ENCODE measurements at regions not wholly inside any gene's neighbourhood (a gene's known extent, or its start where the extent isn't known, plus 50 kb on each side); places are given as distances from the start of the nearest gene placed in this dataset.
"Not testable (repeated sequence)": the region's sequence is repeated elsewhere in the genome, so short reads cannot be mapped to it uniquely, and the experiment has no call there.

DNA sequence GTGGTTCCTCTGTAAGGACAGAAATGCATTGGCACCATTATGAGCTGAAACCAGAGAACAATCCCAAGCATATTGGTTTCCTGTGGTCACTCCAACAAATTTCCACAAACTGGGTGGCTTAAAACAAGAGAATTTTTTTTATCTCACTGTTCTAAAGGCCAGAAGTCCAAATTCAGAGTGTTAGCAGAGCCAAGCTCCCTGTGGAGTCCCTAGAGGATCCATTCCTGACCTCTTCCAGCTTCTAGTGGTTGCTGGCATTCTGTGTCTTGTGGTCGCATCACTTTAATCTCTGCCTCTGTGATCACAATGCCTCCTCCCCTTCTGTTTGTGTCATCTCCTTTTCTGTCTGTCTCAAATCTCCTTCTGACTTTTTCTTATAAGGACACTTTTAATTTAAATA lies 380.3 kb downstream of the NYAP2 start:
- no peak for DNase-seq

DNA sequence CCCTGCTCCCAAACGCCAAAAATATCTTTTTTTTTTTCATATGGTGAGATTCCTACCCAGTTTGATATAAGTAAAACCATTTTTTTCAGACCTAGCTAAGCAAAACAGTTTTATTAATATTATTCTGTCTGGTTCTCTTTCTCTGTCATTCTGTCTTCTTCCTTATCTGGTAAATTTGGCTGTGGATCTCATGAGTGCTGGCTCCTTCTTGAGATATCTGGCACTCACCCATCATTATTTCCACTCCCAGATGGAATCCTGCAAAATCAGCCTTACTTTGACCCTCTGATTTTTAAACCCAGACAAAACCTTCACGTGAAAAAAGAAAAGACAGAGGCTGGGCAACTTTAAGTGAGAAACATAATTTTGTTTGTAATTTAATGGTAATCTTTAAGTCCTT lies 373.6 kb downstream of the NYAP2 start:
- no peak for DNase-seq

DNA sequence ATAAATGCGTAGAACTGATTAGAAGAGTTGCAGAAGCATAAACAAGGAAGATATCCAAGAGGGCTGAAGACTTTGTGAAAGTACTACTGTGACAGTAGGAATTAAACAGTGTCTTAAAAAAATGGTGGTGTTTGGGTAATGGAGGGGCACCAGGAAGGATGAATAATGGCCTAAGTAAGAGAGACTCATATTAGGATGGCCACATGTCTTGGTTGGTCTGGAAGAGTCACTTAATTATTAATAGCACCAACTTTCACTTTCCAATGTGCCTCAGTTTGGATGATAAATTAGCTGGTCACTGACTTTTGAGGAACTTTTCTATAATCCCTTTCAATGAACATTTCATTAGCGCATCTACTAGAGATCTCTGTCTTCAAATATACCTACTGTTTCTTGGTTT lies 372.2 kb downstream of the NYAP2 start:
- DNase-seq = no peak

DNA sequence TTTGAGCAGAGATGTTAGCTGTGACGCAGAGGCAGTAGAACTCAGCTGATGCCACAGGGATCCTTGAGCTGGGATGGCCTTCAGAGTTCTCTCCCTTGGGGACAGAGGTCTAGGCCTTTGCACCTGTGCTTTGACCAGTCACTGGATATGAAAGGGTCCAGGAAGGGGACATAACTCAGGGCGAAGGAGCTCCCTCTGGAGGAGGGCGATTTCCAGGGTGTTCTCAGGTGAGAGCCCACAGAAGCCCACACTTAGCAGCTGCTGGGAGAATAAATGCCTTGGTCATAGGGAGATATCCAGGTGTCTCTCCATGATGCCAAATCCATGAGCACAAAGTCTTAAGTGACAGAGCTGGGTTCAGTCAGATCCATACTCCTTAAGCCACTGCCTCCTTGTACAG lies 369.2 kb downstream of the NYAP2 start:
- DNase-seq = no peak

DNA sequence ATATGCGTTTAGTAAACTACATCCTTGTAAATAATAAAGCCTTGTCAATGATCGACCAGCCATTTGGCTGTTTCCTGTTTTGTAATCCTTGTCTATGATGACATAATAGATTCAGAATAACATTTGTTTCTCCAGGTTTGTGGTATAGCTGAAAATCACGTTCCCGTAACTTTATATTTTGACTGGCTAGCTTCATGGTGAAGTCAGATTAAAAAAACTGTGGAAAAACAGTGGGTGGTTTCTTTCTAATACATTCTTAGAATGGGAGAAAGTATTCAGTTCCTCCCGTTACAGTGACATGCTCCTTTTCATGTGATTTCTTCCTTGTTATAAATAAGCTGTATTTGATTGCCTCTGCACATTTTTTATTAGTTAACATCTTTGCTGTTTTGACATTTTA lies 366.9 kb downstream of the NYAP2 start:
- DNase-seq = no peak

DNA sequence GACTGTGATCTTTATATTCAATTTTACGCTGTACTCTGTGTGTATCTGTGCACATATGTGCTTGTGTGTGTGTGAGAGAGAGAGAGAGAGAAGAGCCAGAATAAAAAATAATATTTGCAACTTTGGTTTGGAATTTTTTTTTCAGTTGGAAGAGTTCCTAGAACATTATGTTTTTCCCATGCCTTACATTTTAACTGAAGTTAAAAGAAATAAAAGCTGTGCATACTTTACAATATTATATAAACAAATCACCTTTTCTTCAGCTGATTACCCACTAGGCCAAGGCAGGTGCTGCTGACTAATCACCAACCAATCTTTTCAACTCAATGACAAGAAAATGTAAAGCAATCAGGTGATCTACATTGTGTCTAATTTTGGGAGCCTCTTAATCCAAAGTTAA lies 366.3 kb downstream of the NYAP2 start:
- no peak for DNase-seq

DNA sequence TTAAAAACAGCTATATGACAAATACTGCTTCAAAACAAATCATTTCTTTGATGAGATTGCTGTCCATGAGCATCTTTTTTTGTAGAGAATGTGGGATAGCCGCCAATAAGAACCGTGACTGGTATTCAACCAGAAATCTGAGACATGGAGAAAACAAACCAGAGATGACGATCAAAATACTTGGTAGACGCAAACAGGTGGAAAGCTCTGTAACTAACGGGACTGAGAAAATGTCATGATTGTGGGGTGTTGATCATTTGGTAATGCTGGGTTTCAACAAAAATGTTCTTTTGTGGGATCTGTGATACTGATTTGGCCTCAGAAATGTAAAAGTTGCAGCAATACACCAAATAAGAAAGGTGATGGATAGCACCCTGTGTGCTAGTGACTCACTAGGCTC lies 364.8 kb downstream of the NYAP2 start:
- no peak for DNase-seq

DNA sequence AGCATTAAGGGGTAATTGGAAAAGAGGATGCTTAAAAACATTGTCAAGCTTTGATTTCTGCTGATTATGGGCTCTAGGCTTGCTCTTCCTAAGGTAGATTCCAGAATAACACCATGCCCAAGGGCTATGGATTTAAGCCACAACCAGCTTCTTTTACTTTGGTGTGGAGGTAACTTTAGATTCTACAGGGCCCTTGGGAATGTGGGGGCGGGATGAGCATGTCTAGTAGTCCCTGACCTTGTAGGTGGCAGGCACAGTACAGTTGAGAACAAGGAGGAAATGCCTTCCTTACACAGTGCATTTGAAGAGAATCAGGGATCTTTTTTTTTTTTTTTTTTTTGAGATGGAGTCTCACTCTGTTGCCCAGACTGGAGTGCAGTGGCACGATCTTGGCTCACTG lies 364.2 kb downstream of the NYAP2 start:
- no peak for DNase-seq

DNA sequence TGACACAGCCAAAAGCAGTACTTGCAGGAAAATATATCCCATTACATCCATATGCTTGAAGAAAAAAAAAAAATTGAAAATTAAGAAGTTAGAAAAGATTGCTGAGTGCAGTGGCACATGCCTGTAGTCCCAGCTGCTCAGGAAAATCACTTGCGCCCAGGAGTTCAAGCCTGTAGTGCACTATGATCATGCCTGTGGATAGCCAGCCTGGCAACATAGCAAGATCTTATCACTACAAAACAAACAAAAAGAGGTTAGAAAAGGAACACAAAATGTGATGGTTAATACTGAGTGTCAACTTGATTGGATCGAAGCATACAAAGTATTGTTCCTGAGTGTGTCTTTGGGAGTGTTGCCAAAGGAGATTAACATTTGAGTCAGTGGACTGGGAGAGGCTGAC lies 361.9 kb downstream of the NYAP2 start:
- no peak for DNase-seq

DNA sequence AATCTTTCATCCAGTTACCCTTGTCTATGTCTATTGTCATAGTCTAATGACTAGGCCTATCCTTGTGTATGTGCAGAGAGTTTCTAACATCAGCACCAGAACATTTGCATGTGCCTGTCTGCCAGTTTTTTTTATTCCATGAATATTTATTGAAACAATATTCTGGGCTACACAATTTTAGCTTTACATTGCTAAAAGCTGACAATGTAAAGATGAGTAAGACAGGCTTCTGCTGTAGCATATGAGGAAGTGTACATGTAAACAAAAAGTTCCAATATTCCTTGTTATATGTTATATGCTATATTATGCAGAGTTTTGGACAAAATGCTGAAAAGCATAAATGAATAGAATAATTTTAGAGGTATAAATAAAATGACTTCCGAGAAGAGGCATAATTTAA lies 357.7 kb downstream of the NYAP2 start:
- DNase-seq = no peak

DNA sequence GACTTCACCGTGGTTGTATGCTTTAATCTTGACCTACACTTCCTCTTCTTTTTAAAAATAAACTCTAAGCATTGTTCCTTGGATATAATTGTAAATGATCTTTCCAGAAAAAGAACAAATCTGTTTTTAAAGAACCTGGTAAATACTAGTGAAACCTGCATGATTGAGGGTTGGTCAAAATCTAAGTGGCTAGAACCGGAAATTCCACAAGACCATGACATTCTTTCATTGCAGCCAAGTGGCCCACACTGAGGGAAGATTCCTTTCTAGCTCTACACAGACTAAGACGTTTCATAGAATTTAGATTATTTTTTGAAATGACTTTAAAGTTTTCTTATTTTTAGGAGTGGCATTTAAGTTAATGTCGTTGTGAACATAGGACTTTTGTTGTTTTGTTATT lies 356.7 kb downstream of the NYAP2 start:
- DNase-seq = no peak

DNA sequence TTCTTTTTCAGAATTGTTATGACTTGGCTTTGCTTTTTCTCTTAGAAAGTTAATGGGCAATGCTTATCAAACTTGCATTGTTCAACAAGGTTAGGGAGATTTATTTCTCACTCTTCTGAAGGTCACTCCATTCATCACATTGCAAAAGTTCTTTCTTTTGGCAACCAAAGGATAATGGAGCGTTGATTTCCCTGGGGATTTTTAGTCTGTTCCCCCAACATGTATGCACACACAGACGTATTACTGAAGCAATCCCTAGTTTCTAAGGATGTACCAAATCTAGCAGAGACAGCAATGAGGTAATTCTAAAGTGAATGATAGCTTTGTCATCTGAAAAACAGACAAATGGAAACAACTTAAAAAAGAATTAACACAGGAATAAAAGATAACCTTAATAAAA lies 349.1 kb downstream of the NYAP2 start:
- no peak for DNase-seq

DNA sequence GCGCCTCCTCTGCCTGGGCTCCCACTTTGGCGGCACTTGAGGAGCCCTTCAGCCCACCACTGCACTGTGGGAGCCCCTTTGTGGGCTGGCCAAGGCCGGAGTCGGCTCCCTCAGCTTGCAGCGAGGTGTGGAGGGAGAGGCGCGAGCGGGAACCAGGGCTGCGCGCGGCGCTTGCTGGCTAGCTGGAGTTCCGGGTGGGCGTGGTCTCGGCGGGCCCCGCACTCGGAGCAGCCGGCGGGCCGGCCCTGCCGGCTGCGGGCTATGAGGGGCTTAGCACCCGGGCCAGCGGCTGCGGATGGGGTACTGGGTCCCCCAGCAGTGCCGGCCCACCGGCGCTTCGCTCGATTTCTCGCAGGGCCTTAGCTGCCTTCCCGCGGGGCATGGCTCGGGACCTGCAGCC lies 344.5 kb downstream of the NYAP2 start:
- not testable (repeated sequence) for DNase-seq

DNA sequence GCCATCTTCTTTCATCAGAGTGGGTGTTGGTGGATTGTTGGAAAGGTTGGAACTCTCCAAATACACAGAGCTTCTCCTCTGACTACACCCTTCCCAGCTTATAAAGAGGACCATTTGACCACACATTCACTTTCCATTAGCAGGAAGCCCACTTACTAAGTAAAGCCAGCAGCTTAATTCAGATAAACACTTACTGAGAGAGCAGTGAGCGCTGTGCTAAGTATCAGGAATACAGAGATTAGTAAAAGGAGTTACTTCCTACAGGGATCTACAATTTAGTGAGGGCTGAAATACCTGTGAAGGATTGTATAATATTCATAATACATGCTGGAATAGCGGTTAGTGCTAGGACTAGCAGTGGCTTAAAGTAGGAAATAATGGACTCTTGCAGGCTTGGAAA lies 343.0 kb downstream of the NYAP2 start:
- no peak for DNase-seq

DNA sequence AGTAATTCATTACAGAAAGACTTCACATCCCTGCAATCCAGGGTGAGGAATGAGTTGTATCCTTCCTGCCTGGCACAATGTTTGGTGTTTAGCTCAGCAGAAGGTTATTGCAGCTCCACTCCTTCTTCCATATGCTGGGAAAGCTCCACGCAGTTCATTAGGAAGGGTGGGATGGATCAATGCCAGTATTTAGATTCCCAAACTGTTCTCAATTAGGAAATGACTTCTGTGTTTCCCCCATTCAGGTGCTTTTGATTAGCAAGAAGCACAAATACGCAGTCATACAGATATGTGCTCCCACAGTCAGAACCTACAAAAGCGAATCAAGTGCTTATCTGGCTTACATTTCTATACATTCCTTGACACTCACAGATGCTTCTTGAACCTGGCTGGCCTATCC lies 340.6 kb downstream of the NYAP2 start:
- DNase-seq = no peak

DNA sequence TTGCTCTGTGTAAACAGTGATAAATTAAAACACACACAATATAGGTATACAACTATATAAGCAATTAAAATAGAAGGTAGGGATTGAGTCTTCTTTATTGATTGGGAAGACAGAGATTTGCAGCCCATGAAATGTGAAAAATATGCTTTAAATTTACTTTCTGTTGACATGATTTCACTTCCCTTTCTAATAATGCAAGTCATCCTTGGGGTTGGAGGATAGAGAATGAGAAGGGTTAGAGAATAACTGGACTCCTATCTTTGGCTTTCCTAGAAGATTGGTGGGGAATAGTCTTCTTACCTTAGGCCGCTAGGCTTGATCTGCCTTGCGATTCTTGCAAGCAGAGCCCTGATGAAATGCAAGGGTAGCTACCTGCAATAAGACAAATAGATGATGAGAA lies 339.8 kb downstream of the NYAP2 start:
- DNase-seq = no peak

DNA sequence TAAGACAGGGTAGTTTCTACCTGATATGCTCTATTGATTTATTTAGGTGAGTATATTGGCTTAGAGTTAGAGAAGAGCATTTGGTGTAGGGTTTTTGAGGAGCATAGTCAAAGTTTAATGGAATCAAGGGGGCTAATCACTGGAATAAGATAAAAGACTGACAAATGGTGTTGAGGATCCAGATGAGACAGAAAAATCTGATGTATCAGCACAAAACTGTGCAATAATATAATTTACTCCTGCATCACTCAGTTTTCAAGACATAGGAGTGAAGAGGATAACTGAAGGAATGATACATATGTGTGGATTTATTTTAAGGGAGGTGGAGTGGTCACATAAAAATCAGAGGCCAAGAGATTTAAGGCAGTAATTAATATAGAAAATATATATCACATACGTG lies 339.2 kb downstream of the NYAP2 start:
- DNase-seq = no peak

DNA sequence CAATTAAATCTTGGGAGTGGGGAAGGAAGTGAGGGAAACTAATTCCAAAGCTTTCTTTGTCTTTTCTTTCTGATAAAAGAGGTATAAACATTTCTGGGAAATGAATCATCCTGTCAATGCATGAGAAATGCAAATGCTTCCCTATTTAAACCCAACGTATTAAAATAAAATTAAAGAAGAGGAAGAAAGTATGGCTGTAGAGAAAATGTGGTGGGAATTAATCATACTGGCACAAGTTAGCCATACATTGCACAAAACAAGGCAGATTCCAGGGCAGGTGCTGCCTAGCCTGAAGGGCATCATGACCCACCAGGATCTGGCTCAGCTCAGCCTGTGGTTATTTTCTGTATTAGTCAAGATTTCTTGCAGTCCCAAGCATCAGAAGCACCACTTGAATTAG lies 338.0 kb downstream of the NYAP2 start:
- no peak for DNase-seq

DNA sequence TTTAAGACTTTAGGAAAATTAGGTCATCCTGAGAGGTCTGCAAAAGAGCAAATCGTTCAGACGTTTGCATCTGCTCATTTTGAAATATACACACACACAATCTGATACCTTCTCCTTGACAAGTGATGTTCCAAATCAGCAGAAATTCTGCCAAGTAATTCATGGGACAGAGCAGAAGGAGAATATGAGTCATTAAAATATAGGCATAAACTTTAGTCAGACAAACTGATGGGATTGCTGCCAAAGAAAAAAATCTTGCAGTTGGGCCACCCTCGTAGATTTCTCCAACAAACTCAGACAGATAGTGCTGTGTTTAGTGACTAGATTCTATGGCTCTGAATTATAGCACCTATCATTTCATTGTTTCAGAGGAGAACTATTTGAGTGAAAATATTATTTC lies 336.3 kb downstream of the NYAP2 start:
- no peak for DNase-seq

DNA sequence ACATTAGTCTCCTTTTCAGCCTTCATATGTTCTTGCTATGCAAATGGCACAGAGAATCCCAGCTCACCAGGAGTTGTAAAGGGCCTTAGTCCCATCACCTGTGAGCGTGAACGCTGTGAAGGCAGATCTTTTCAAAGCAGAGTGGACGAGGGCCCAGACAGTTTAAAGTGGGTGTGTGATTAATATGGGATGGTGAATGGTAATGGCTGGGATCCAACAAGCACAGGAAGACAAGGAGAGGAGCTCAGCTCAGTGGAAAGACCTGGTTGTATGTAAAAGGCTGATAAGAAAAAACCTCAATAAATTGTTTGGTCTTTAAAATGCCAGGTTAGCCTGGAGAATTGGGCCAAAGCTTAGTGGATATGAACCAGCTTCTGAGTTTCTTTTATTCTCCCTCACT lies 326.2 kb downstream of the NYAP2 start:
- no peak for DNase-seq

All from hippocampal formation (tissue), 2 donors.